IMR-90 (cell line): ENCODE measurements at regions not wholly inside any gene's neighbourhood (a gene's known extent, or its start where the extent isn't known, plus 50 kb on each side); places are given as distances from the start of the nearest gene placed in this dataset.

Source experiments
- ATAC-seq: fragments of 200-7000 bp; cut with Tn5 transposase; 2 replicates; pipeline ENCODE4 v1.9.1; 2020; ENCODE audit warnings: low read depth, mild to moderate bottlenecking, moderate library complexity
- BruUV-seq: library from RNA; stranded (reverse); fragments of 400-500 nt; replicated peaks from 2 replicates; lab custom pipeline; 2021; lab: Mats Ljungman, UMichigan
- CTCF ChIA-PET: fragments of 300-600 bp; formaldehyde crosslinking; extraction: SDS; loops from one replicate; lab custom pipeline; 2021; ENCODE audit warnings: antibody characterized with exemption; lab: Yijun Ruan, JAX
- POLR2A ChIA-PET: fragments of 300-600 bp; sonication (Branson Sonifier 250); formaldehyde crosslinking; loops from one replicate; lab custom pipeline; 2022; ENCODE audit warnings: antibody characterized with exemption; ENCODE audit not compliant: unreplicated experiment; lab: Charles Lee
- DNase-seq: peaks from one replicate; pipeline ENCODE4 v3.0.0; 2013
- H2AFZ ChIP-seq: replicated peaks from 2 replicates; pipeline ENCODE3; 2013; ENCODE audit warnings: low read length, mild to moderate bottlenecking; ENCODE audit not compliant: poor library complexity
- H2AK5ac ChIP-seq: 2 replicates; pipeline ENCODE4 v1.6.1; 2013; ENCODE audit warnings: low read depth, low read length, inconsistent platforms
- H2AK9ac ChIP-seq: replicated peaks from 2 replicates; pipeline ENCODE3; 2013; ENCODE audit warnings: mild to moderate bottlenecking, low read depth, low read length, moderate library complexity; ENCODE audit not compliant: poor library complexity
- H2BK120ac ChIP-seq: 2 replicates; pipeline ENCODE4 v1.6.1; 2013; ENCODE audit warnings: low read depth, low read length, inconsistent platforms
- H2BK15ac ChIP-seq: 3 replicates; pipeline ENCODE4 v1.6.1; 2013; ENCODE audit warnings: low read depth, low read length, inconsistent platforms
- H2BK20ac ChIP-seq: 2 replicates; pipeline ENCODE4 v1.6.1; 2013; ENCODE audit warnings: low read depth, mild to moderate bottlenecking, inconsistent platforms, low read length, moderate library complexity
- H2BK5ac ChIP-seq: 2 replicates; pipeline ENCODE4 v1.6.1; 2013; ENCODE audit warnings: mild to moderate bottlenecking, low read depth, low read length, inconsistent platforms; ENCODE audit not compliant: poor library complexity, severe bottlenecking
- H3K14ac ChIP-seq: replicated peaks from 2 replicates; pipeline ENCODE4 v1.6.1; 2013; ENCODE audit warnings: low read depth, low read length, inconsistent platforms
- H3K18ac ChIP-seq: 2 replicates; pipeline ENCODE4 v1.6.1; 2013; ENCODE audit warnings: low read depth, low read length, control low read depth
- H3K23ac ChIP-seq: 2 replicates; pipeline ENCODE4 v1.6.1; 2013; ENCODE audit warnings: low read depth, low read length, inconsistent platforms
- H3K27ac ChIP-seq: 2 replicates; pipeline ENCODE4 v1.5.1; 2013; ENCODE audit warnings: mild to moderate bottlenecking, control low read depth, low read length; ENCODE audit not compliant: insufficient read depth
- H3K27me3 ChIP-seq: 2 replicates; pipeline ENCODE4 v1.6.1; 2013; ENCODE audit warnings: low read length; ENCODE audit not compliant: control insufficient read depth, insufficient read depth
- H3K36me3 ChIP-seq: 2 replicates; pipeline ENCODE4 v1.6.1; 2013; ENCODE audit warnings: low read length, mixed read lengths; ENCODE audit not compliant: control insufficient read depth, insufficient read depth
- H3K4ac ChIP-seq: 2 replicates; pipeline ENCODE4 v1.6.1; 2013; ENCODE audit warnings: low read depth, low read length, inconsistent platforms
- H3K4me1 ChIP-seq: 2 replicates; pipeline ENCODE4 v1.6.1; 2013; ENCODE audit warnings: low read length, mixed read lengths; ENCODE audit not compliant: control insufficient read depth, insufficient read depth
- H3K4me2 ChIP-seq: 2 replicates; pipeline ENCODE4 v1.6.1; 2013; ENCODE audit warnings: low read depth, mild to moderate bottlenecking, control low read depth, low read length, moderate library complexity
- H3K4me3 ChIP-seq: 2 replicates; pipeline ENCODE4 v1.5.1; 2013; ENCODE audit warnings: low read depth, mild to moderate bottlenecking, control low read depth, low read length, moderate library complexity; ENCODE audit not compliant: insufficient read depth
- H3K56ac ChIP-seq: 2 replicates; pipeline ENCODE4 v1.6.1; 2013; ENCODE audit warnings: low read length, inconsistent platforms; ENCODE audit not compliant: insufficient read depth; ENCODE audit errors: extremely low read depth
- H3K79me1 ChIP-seq, 2 experiments: 2 replicates each; pipeline ENCODE4 v1.6.1; 2013; ENCODE audit warnings: low read length in 2 of 2, inconsistent platforms in 1 of 2, low read depth in 1 of 2
- H3K9ac ChIP-seq: 2 replicates; pipeline ENCODE4 v1.6.1; 2013; ENCODE audit warnings: low read depth, low read length, control low read depth
- H3K9me1 ChIP-seq: 2 replicates; pipeline ENCODE4 v1.6.1; 2013; ENCODE audit warnings: low read length, inconsistent platforms; ENCODE audit not compliant: insufficient read depth
- H3K9me3 ChIP-seq: 2 replicates; pipeline ENCODE4 v1.6.1; 2013; ENCODE audit warnings: low read length; ENCODE audit not compliant: control insufficient read depth, insufficient read depth
- H4K20me1 ChIP-seq: 2 replicates; pipeline ENCODE4 v1.6.1; 2013; ENCODE audit warnings: low read length, inconsistent platforms; ENCODE audit not compliant: insufficient read depth
- H4K5ac ChIP-seq: 2 replicates; pipeline ENCODE4 v1.6.1; 2013; ENCODE audit warnings: mild to moderate bottlenecking, low read depth, low read length, control low read depth
- H4K8ac ChIP-seq, 2 experiments: 2 replicates each; pipeline ENCODE4 v1.6.1; 2013; ENCODE audit warnings: low read depth in 2 of 2, low read length in 2 of 2, control low read depth in 1 of 2, inconsistent platforms in 1 of 2
- H4K91ac ChIP-seq: 2 replicates; pipeline ENCODE4 v1.6.1; 2013; ENCODE audit warnings: low read depth, low read length, inconsistent platforms; ENCODE audit not compliant: insufficient read depth
- NFE2L2 ChIP-seq: fragments of 150-350 bp; IDR thresholded peaks from 2 replicates; pipeline ENCODE4 v1.6.1; 2016; ENCODE audit warnings: low read depth, mild to moderate bottlenecking, low read length
- WGBS, 2 experiments: methylation state at CpG; one replicate each; pipeline versions ENCODE4 v1.1.5 to v1.1.7; 2013; ENCODE audit warnings: missing lambda C conversion rate in 2 of 2; ENCODE audit not compliant: insufficient read length in 1 of 2; ENCODE audit errors: extremely low coverage in 2 of 2; 5-methylcytosine and 5-hydroxymethylcytosine counted together
- dilution Hi-C: fragments of 300-500 bp; cut with HindIII; formaldehyde crosslinking; loops from one replicate; pipeline ENCODE4 v1.14.3; 2018; ENCODE audit warnings: low sequenced_read_pairs; ENCODE audit not compliant: unreplicated experiment
- in situ Hi-C: fragments of 300-500 bp; cut with MboI; formaldehyde crosslinking; loops from 3 replicates; pipeline ENCODE4 v1.14.3; 2019; ENCODE audit warnings: low sequenced_read_pairs, inconsistent platforms, mixed read lengths
- intact Hi-C: fragments of 100-400 bp; cut with micrococcal nuclease; formaldehyde crosslinking; loops from 2 replicates; pipeline ENCODE4 v1.10.0; 2022

DNA sequence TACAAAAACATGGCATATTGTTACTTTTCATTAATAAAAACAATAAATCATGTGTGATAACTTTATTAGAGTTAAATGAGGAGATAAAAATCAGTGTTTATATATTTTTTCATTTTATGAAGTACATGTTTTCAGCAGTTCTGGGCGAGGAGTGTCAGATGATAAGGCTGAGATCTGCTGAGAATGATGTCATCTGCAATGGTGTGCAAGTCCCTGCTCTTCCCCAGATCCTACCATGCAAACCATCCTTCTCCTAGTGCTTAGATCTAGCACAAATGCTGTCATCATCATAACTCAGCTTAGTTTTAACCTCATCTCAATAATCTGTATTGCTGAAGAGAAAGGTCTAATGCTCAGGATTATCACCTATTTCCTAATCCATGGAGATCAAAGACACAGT is 214.4 kb upstream of the DAB1 start:
- Histone ChIP-seq H2AK5ac (no peak overlapping the region), H3K79me1 (no peaks in the 10 kb centered on the region), H2BK5ac (no peak overlapping the region), H3K9me3 (no peaks in the 10 kb centered on the region), H2BK20ac (no peak overlapping the region), H3K18ac (no peak overlapping the region), H2AK9ac (no peak overlapping the region), H3K4me2 (no peak overlapping the region), H3K56ac (no peak overlapping the region), H3K14ac (no peak overlapping the region), H4K20me1 (no peaks in the 10 kb centered on the region), H3K4me1 (peaks cover 2% of the 10 kb centered on the region; the same call in 1 of the 2 replicates), H3K36me3 (no peaks in the 10 kb centered on the region), H2BK15ac (no peak overlapping the region), H3K4ac (no peak overlapping the region), H3K23ac (no peak overlapping the region), H3K27ac (no peak overlapping the region), H4K5ac (no peak overlapping the region), H2AFZ (no peak overlapping the region), H3K27me3 (no peaks in the 10 kb centered on the region), H4K91ac (no peak overlapping the region), H3K9me1 (no peaks in the 10 kb centered on the region), H3K9ac (no peak overlapping the region), H4K8ac (no peak overlapping the region), H2BK120ac (no peak overlapping the region), H3K4me3 (no peak overlapping the region)
- POLR2A ChIA-PET = no interaction called here
- WGBS, 2 experiments = no CpG with 5 or more reads among the region's 1 CpG
- no peak for TF ChIP-seq NFE2L2
- dilution Hi-C loops (no loop called here), in situ Hi-C loops (no loop called here), intact Hi-C loops (no loop called here)
- CTCF ChIA-PET = no interaction called here
- ATAC-seq (no peak), DNase-seq (no peak)
- BruUV-seq = no TSS peak
